OCI-LY1 (cell line): ENCODE measurements at regions not wholly inside any gene's neighbourhood (a gene's known extent, or its start where the extent isn't known, plus 50 kb on each side); places are given as distances from the start of the nearest gene placed in this dataset.

Experiments
- EZH2 ChIP-seq: fragments of 200-600 bp; sonication (generic), shearing (Covaris generic); IDR thresholded peaks from 2 replicates; pipeline ENCODE4 v1.8.0; 2017; ENCODE audit warnings: borderline replicate concordance, mixed run types, mild to moderate bottlenecking, antibody characterized with exemption, low read length, moderate library complexity, mixed read lengths
- TF ChIP-seq, protein P1 (sequence below): fragments of 200-600 bp; sonication (generic), shearing (Covaris generic); IDR thresholded peaks from 2 replicates; pipeline ENCODE4 v1.5.1; 2017; ENCODE audit warnings: mild to moderate bottlenecking, antibody characterized with exemption, low read length, moderate library complexity, mixed read lengths

DNA sequence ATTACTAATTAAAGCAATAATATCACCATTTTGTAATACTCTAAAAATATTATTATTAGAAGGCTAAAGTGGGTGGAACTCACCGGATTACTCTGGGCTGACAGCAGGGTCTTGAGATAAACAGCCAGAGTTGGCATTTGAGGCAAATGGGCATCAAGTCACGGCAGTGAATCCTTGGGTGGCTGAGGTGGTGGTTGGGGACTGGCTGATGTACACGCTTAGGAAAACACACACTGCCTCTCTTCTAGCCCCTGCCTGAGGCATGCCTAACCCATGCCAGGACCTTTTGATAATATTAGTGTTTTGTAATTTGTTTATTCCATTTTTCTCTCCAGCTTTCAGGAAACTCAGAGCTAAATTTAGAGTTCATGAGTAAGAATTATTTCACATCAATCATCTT, 76.8 kb downstream of the ACKR3 start:
- TF ChIP-seq, protein P1, sequence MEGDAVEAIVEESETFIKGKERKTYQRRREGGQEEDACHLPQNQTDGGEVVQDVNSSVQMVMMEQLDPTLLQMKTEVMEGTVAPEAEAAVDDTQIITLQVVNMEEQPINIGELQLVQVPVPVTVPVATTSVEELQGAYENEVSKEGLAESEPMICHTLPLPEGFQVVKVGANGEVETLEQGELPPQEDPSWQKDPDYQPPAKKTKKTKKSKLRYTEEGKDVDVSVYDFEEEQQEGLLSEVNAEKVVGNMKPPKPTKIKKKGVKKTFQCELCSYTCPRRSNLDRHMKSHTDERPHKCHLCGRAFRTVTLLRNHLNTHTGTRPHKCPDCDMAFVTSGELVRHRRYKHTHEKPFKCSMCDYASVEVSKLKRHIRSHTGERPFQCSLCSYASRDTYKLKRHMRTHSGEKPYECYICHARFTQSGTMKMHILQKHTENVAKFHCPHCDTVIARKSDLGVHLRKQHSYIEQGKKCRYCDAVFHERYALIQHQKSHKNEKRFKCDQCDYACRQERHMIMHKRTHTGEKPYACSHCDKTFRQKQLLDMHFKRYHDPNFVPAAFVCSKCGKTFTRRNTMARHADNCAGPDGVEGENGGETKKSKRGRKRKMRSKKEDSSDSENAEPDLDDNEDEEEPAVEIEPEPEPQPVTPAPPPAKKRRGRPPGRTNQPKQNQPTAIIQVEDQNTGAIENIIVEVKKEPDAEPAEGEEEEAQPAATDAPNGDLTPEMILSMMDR, result no peak
- TF ChIP-seq EZH2, result no peak
